GM12891 (cell line): ENCODE measurements at regions not wholly inside any gene's neighbourhood (a gene's known extent, or its start where the extent isn't known, plus 50 kb on each side); places are given as distances from the start of the nearest gene placed in this dataset.

ENCODE experiments used
- DNase-seq: peaks from one replicate; pipeline ENCODE4 v3.0.0; 2011; ENCODE audit warnings: low spot score; ENCODE audit not compliant: insufficient read length
- FAIRE-seq: peaks from 2 replicates; lab custom pipeline; 2011; peaks lifted over from hg19 to GRCh38; lab: Jason Lieb, UNC
- PAX5 ChIP-seq: IDR thresholded peaks from 2 replicates; pipeline ENCODE4 v1.6.1; 2011; ENCODE audit warnings: low read length, moderate library complexity, mild to moderate bottlenecking; ENCODE audit not compliant: insufficient read depth, severe bottlenecking
- POLR2A ChIP-seq: IDR thresholded peaks from 2 replicates; pipeline ENCODE4 v1.6.1; 2011; ENCODE audit warnings: low read depth, low read length, control low read depth
- POLR2AphosphoS5 ChIP-seq: IDR thresholded peaks from 2 replicates; pipeline ENCODE4 v1.6.1; 2011; ENCODE audit warnings: low read depth, low read length, control low read depth
- POU2F2 ChIP-seq: IDR thresholded peaks from 2 replicates; pipeline ENCODE4 v1.6.1; 2011; ENCODE audit warnings: low read depth, mild to moderate bottlenecking, control low read depth, low read length, moderate library complexity
- SPI1 ChIP-seq: IDR thresholded peaks from 2 replicates; pipeline ENCODE4 v1.6.1; 2011; ENCODE audit warnings: low read depth, low read length, control low read depth
- TAF1 ChIP-seq: IDR thresholded peaks from 2 replicates; pipeline ENCODE4 v1.6.1; 2011; ENCODE audit warnings: low read depth, low read length, control low read depth

GRCh38 chr9:7305677-7306076, 493.9 kb downstream of the DMAC1 start:
- FAIRE-seq (no peak), DNase-seq (no peak)
- no peak for TF ChIP-seq PAX5
- TF ChIP-seq SPI1 = no peak
- no peak for TF ChIP-seq POLR2A
- TF ChIP-seq POLR2AphosphoS5 = no peak
- no peak for TF ChIP-seq TAF1
- no peak for TF ChIP-seq POU2F2

- DNase-seq = no peak
- no peak for FAIRE-seq
- TF ChIP-seq POU2F2 (no peak), POLR2AphosphoS5 (no peak), PAX5 (no peak), TAF1 (no peak), POLR2A (no peak), SPI1 (no peak)
These were observed 495.0 kb downstream of the DMAC1 start for GRCh38 chr9:7304627-7304995.

- TF ChIP-seq POLR2AphosphoS5 = no peak
- no peak for TF ChIP-seq POU2F2
- no peak for TF ChIP-seq PAX5
- TF ChIP-seq SPI1 = no peak
- TF ChIP-seq POLR2A = no peak
- TF ChIP-seq TAF1 = no peak
- DNase-seq = no peak
- no peak for FAIRE-seq
These were observed 495.5 kb downstream of the DMAC1 start for GRCh38 chr9:7303907-7304626.

- no peak for FAIRE-seq
- no peak for DNase-seq
- TF ChIP-seq POLR2AphosphoS5 (no peak), POLR2A (no peak), PAX5 (no peak), TAF1 (no peak), SPI1 (no peak), POU2F2 (no peak)
These were observed 499.1 kb downstream of the DMAC1 start for GRCh38 chr9:7300484-7300883.

- FAIRE-seq = peak; percentile 96
- DNase-seq = peak; percentile 37
These were observed 501.5 kb downstream of the DMAC1 start for GRCh38 chr9:7298123-7298522.

GRCh38 chr9:7297521-7297920, 502.1 kb downstream of the DMAC1 start:
- FAIRE-seq (no peak), DNase-seq (no peak)
- TF ChIP-seq POLR2A (no peak), PAX5 (no peak)

More at GRCh38 chr9:7298123-7298522, 501.5 kb downstream of the DMAC1 start:
- TF ChIP-seq POU2F2 (peak; percentile 92), TAF1 (no peak), POLR2A (no peak), SPI1 (peak; percentile 86), POLR2AphosphoS5 (peak; percentile 44; the same call in 1 of the 2 replicates), PAX5 (peak; percentile 11)

- peak; percentile 78 for FAIRE-seq
- no peak for TF ChIP-seq TAF1
- TF ChIP-seq POLR2AphosphoS5 = no peak
- no peak for DNase-seq
These were observed 506.5 kb downstream of the DMAC1 start for GRCh38 chr9:7293091-7293490.

- TF ChIP-seq TAF1 (no peak), SPI1 (peak; percentile 51)
- FAIRE-seq (no peak), DNase-seq (no peak)
These were observed 509.8 kb downstream of the DMAC1 start for GRCh38 chr9:7289773-7290172.

GRCh38 chr9:7287986-7288385, 511.6 kb downstream of the DMAC1 start:
- FAIRE-seq = peak; percentile 52

GRCh38 chr9:7287065-7287464, 512.5 kb downstream of the DMAC1 start:
- no peak for TF ChIP-seq SPI1
- TF ChIP-seq POLR2AphosphoS5 = no peak
- TF ChIP-seq POLR2A = no peak
- TF ChIP-seq PAX5 = no peak
- TF ChIP-seq TAF1 = no peak
- TF ChIP-seq POU2F2 = no peak
- FAIRE-seq (no peak), DNase-seq (no peak)

More at GRCh38 chr9:7287986-7288385, 511.6 kb downstream of the DMAC1 start:
- DNase-seq = no peak
- TF ChIP-seq POLR2A (no peak), POU2F2 (no peak), SPI1 (no peak), POLR2AphosphoS5 (no peak), TAF1 (no peak), PAX5 (no peak)

GRCh38 chr9:7286101-7286500, 513.5 kb downstream of the DMAC1 start:
- FAIRE-seq = no peak
- DNase-seq = no peak
- TF ChIP-seq PAX5 (no peak), TAF1 (no peak), POLR2AphosphoS5 (no peak), POU2F2 (no peak), SPI1 (no peak), POLR2A (no peak)

GRCh38 chr9:7285199-7285598, 514.4 kb downstream of the DMAC1 start:
- TF ChIP-seq TAF1 (no peak), PAX5 (no peak)
- no peak for DNase-seq
- FAIRE-seq = no peak
